Spleen (tissue), 7 donors: ENCODE measurements at regions not wholly inside any gene's neighbourhood (a gene's known extent, or its start where the extent isn't known, plus 50 kb on each side); places are given as distances from the start of the nearest gene placed in this dataset.

Source experiments
- POLR2A ChIP-seq, 3 donors: fragments of 450-650 bp; IDR thresholded peaks; one replicate each; pipeline ENCODE4 v1.5.1; 2017; ENCODE audit warnings: antibody characterized with exemption in 3 of 3, mild to moderate bottlenecking in 1 of 3
- TF ChIP-seq, protein P1 (sequence below), 11 experiments: fragments of 200-600 bp in 7 of 11; fragments of 450-650 bp in 4 of 11; sonication (generic) in 4 of 11; IDR thresholded peaks in 8 of 11; conservative IDR thresholded peaks in 3 of 11; 1 replicate in 7 of 11; 2 replicates in 4 of 11; pipeline versions ENCODE4 v1.4.0 to v1.8.0; 2016 to 2021; ENCODE audit warnings: antibody characterized with exemption in 11 of 11, inconsistent platforms in 4 of 11, mild to moderate bottlenecking in 1 of 11
- donor health status: DM: no; HTN: no; CAD: no; lungs with moderate emphysema.
- donor health status: DM: no; HTN: no; CAD: no.
- donor health status: DM: no; HTN: no; CAD: no.

DNA sequence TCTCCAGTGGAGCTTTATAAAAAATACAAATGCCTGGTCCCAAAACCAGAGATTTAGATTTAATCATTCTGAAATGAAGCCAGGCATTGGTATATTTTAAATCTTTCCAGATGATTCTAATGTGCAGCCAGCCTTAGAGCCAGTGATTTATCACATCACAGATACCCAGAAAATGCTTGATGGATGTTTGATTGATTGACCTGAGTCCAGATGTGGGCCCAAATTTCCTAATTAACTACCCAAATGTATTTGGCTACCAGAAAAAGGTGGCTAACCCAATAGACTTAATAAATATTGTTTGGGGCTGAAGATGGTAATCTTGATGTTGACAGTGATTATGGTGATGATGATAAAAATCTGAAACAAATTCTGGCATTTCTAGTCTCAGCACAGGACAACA lies 93.1 kb downstream of the ABCC12 start:
- TF ChIP-seq, protein P1, sequence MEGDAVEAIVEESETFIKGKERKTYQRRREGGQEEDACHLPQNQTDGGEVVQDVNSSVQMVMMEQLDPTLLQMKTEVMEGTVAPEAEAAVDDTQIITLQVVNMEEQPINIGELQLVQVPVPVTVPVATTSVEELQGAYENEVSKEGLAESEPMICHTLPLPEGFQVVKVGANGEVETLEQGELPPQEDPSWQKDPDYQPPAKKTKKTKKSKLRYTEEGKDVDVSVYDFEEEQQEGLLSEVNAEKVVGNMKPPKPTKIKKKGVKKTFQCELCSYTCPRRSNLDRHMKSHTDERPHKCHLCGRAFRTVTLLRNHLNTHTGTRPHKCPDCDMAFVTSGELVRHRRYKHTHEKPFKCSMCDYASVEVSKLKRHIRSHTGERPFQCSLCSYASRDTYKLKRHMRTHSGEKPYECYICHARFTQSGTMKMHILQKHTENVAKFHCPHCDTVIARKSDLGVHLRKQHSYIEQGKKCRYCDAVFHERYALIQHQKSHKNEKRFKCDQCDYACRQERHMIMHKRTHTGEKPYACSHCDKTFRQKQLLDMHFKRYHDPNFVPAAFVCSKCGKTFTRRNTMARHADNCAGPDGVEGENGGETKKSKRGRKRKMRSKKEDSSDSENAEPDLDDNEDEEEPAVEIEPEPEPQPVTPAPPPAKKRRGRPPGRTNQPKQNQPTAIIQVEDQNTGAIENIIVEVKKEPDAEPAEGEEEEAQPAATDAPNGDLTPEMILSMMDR (IDR thresholded peaks at IDR 0.05 in 8 of 11, conservative IDR thresholded peaks at IDR 0.05 in 3 of 11), result no peak
- no peak for TF ChIP-seq POLR2A (IDR thresholded peaks at IDR 0.05)
